Gastroesophageal sphincter (tissue), 3 donors: ENCODE measurements at regions not wholly inside any gene's neighbourhood (a gene's known extent, or its start where the extent isn't known, plus 50 kb on each side); places are given as distances from the start of the nearest gene placed in this dataset.

Experiments
- CTCF ChIP-seq, 4 experiments: fragments of 200-600 bp in 2 of 4; fragments of 450-650 bp in 2 of 4; sonication (generic) in 1 of 4; IDR thresholded peaks; one replicate each; pipeline ENCODE4 v1.5.1; 2017 to 2019; ENCODE audit warnings: antibody characterized with exemption in 4 of 4, mild to moderate bottlenecking in 2 of 4, moderate library complexity in 2 of 4
- EP300 ChIP-seq: sonication (generic); formaldehyde crosslinking; IDR thresholded peaks from one replicate; pipeline ENCODE4 v1.6.1; 2017; ENCODE audit warnings: antibody characterized with exemption, mild to moderate bottlenecking
- POLR2A ChIP-seq, 2 donors: fragments of 450-650 bp; IDR thresholded peaks; one replicate each; pipeline ENCODE4 v1.6.1; 2017; ENCODE audit warnings: antibody characterized with exemption in 2 of 2, mild to moderate bottlenecking in 2 of 2, moderate library complexity in 1 of 2

GRCh38 chr4:42262701-42263490, 110.4 kb upstream of the BEND4 start:
- TF ChIP-seq POLR2A (IDR thresholded peaks at IDR 0.05) (no peak), CTCF (IDR thresholded peaks at IDR 0.05) (no peak), EP300 (no peak)
